ENCODE measurements at regions not wholly inside any gene's neighbourhood (a gene's known extent, or its start where the extent isn't known, plus 50 kb on each side); places are given as distances from the start of the nearest gene placed in this dataset.
A peak's percentile ranks its signal among the peaks of the same experiment; 100 is the strongest.
"Not testable (repeated sequence)": the region's sequence is repeated elsewhere in the genome, so short reads cannot be mapped to it uniquely, and the experiment has no call there.

DNA sequence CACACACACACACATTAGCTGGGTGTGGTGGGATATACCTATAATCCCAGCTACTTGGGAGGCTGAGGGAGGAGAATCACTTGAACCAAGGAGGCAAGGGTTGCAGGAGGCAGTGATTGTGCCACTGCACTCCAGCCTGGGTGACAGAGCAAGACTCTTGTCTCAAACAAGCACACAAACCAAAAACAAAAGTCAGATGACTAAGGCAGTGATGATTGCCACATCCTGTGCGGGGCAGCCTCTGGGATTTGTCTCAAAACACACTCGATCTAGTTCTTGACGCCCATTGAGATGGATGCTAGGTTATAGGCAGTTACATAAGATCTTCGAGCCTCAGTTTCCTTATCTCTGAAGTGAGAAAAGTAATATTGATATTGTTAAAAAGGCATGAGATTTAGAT, 57.8 kb upstream of the NBPF8 start:
- ATAC-seq; DNase-seq; intact Hi-C loops (cut with micrococcal nuclease): not testable (repeated sequence)

DNA sequence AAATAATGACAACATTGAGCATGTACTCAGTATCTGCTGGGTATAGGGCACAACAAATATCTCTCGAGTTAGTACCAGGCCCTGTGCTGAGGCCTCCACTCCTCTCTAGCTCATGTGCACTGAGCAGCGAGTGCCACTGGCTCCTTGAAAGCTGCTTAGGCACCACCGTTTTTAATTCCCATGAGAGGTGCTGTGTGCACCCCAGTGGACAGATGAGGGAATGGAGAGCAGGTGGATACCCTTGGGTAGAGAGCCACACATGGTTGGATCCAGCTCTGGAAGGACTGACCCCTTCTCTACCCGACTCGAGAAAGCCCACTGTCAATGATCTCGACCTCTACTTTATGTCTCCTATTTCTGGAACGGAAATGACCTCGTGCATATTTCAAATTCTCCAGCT, 58.7 kb upstream of the NBPF8 start:
- DNase-seq; ATAC-seq; intact Hi-C loops (cut with micrococcal nuclease): not testable (repeated sequence)

DNA sequence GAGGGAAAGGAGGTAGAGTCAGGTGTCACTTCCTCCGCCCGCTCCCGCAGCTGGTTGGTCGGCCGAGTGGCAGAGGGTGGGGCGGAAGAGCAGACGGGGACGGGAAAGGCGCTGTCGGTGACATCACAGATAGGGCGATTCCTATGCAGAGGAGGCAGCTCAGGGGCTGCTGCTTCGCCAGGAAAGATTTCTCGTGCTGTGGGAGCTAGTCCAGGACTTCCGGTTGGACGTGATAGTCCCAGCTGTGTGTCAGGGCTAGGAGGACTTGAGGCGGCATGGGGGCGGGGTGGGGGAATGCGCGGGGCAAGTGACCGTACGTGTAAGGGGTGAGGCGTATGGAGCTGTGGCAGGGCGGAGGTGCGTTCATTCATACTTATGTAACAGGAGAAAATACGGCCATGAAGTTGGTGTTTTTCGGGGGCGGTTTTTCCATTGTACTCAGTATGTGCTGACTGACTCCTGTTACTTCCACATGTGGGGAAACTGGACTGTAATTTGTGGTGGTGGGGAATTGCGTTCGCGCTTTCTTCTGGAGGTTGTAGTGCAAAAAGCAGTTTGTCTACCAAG, 60.1 kb upstream of the NBPF8 start:
- ATAC-seq, result peak; percentile 99

DNA sequence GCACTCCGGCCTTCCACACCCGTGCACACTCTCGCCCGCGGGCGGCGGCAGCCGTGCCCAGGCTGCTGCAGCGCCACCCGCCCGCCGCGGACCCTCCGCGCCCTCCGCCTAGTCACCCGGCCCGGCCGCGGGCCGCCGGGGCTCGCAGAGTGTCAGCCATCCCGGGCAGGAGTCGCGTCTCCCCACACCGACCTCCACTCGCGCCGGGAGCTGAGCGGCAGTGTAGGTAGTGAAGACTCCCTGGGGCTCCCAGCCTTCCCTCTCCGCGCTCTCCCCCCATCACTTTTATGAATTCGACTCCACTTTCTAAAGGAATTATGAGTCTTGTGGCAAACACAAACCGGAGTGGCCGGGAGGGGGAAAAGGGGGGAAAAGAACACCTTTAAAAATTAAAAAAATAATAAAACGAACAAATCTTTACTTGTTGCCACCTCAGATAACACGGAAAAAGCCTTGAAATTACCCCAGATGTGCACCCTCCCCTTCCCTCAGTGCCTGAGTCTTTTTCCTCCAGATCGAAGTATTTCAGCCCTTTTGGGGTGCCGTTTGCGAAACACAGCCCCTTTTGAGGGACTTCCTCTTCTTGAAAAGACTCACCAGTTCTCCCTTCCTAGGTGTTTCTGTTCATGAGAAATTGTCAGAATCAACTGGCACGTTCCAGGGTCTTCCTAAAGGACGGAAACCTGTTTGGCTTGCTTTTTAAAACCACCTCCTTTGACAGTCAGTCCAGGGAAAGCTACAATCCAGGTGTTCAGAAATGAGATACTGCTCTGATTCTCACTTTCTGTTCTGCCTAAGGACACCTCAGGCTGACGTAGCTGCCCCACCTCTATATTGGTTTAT, 72.4 kb upstream of the NBPF8 start:
- DNase-seq, result peak; percentile 23
- ATAC-seq; intact Hi-C loops (cut with micrococcal nuclease): not testable (repeated sequence)

More for the DNA sequence above, 60.1 kb upstream of the NBPF8 start:
- intact Hi-C loops (cut with micrococcal nuclease), result not testable (repeated sequence)
- DNase-seq, result peak; percentile 45

DNA sequence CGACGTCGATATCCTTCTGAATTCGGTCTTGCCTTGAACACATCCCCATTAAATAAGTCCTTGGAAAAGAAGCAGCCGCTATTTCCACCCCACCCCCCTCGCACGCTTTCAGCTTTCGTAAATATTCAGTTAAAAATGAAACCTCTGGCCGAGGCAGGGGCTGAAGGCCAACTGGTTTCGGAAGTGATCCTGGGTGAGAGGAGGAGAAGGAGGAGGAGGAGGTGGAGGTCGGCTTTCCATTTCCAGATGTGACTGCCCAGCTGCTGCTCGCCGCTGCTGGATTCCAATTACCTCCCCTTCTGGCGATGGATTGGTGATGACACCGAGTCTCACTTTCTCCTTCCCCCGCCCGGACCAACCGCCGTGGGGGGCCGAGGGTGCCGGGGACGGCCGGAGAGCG, 73.1 kb upstream of the NBPF8 start:
- ATAC-seq, result peak; percentile 55
- DNase-seq, result peak; percentile 9
- intact Hi-C loops (cut with micrococcal nuclease), result not testable (repeated sequence)

DNA sequence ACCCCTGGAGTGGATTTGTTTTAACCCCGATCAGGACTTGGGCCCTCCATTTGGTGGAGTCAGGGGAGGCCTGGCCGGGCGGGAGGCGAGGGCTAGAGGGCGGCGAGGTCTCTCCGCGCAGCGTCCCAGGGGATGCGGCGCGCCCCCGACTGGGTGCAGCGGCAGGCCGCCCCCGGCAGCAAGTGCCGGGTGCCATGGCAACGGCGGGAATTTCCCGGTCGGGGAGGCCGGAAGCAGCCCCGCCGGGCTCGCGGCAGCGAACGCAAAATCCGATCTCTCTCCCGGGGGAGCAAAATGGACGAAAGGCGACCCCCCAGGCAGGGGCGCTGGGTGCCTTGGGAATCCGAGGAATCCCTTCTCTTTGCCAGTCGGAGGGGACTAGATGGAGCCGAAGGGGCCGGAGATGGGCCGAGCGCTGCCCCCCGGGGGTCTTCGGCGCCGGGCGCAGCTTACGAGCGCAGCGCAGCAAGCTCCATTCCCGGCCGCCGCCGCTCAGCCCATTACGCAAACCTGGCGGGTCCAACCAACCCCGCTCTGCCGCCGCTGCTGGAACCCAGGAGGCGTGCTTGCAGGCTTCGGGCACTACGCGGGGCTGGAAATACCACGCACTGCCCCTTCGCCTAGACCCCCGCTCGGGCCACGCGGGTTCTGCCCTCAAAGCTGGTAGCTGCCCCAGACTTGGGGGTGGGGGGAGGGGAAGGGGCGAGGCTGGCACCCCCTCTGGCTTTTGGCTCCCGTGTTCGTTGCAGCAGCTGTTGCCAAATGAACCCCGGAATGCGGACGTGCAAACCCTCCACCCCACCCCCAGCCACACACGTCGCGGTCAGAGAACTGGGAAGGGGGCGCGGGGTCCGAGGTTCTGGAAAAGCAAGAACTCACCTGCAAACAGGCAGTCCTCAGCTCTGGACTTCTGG, 73.7 kb upstream of the NBPF8 start:
- peak; percentile 31 for DNase-seq
- not testable (repeated sequence) for ATAC-seq

DNA sequence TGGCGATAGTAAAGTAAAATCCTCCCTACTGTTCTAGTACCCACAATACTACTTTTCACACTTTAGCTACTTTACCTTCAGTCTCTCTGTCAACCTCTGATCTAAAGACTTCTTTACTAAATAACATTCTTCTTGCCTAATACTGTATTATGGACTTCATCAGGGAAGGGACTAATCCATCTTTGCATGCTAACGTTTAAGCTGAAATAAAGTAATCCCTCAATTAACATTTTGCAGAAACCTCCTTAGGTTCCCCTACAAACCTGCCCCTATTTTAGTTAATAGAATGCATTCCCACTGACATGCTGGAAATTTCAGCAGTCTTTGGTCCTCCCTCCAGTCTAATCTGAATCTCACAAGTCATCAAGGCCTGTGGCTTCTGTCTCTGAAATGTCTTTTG, 99.1 kb upstream of the NBPF8 start:
- DNase-seq; ATAC-seq; intact Hi-C loops (cut with micrococcal nuclease): not testable (repeated sequence)

More for the DNA sequence above, 73.7 kb upstream of the NBPF8 start:
- intact Hi-C loops (cut with micrococcal nuclease), result not testable (repeated sequence)

DNA sequence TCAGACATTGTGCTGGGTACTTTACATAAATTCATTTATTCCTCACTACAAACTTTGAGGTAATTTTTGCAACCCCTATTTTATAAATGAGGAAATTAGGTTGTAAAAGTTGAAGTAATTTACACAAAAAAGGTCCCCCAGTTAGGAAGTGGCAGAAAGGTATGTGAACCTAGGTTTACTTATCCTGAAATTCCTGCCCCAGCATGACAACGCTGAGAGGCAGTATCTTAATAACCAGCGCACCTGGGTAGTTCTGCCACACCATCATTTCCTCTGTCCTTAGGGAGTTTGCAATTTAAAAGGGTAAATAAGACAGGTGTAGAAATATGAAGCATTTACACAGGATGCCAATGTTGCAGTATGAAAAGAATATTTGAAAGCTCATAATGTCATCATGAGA, 102.9 kb upstream of the NBPF8 start:
- intact Hi-C loops (cut with micrococcal nuclease); ATAC-seq; DNase-seq: not testable (repeated sequence)

DNA sequence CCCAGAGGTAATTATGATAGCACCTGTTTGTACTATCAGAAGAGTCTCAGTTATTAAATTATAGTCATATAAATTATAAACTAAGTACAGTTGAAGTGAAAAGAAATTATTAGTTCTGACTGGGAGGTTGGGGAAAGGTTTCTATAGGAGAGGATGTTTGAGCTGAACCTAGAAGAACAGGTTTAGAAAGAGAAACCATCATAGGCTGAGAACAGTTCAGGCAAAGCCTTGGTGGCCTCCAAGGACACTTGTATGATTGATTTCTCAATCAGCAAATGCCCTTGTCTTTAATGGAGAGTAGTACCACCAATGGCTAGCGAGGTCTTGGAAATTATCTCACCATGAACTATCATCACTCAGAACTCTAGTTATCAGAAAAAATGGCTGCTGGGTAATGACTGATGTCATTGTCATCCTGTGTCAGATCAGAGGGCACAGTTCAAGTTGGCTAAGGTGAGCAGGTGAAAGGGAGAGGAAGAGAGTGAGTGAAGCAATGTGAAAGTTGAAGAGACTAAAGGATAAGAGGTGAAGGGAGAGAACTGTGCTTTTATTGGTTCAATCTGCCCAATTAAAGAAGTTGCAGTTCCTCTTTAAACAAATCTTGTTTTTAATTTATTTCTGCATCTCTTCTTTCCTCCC, 105.8 kb upstream of the NBPF8 start:
- ATAC-seq; DNase-seq; intact Hi-C loops (cut with micrococcal nuclease): not testable (repeated sequence)

DNA sequence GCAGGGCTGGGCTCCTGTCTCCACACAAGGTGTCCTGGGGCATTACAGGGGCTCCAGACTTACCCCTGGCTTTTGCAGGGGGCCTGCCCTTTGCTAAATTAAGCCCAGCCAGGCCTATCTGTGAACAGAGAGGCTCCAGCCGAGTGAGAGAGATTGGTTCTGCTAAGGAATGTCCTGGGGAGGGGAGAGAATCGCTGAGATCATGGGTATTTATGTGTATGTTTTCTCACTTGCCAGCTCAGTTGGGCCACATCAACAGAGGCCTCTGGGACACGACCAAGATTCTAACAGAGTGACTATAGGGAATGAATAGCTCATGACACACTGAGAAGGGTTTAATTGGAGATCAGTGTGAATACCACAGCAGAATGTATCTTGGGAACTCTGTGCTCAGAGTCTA, 109.8 kb upstream of the NBPF8 start:
- peak; percentile 88 for ATAC-seq
- DNase-seq; intact Hi-C loops (cut with micrococcal nuclease): not testable (repeated sequence)

DNA sequence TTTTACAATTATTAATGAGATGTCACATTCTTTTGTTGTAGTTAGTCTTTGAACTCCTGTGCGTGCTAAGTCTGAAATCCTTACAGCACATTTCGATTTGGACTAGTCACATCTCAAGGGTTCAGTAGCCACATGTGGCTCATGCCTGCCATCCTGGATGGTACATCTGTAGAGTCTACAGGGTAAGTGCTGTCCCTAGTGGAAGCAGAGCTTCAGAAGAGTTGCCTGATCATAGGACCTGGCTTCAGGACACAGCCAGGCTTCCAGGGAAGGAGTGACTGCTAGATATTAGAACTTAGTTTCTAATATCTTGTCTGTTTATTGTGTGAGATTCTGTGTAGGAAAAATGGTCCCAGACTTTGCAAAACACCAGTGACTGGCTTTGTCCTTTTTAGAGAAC, 110.5 kb upstream of the NBPF8 start:
- peak; percentile 70 for ATAC-seq
- intact Hi-C loops (cut with micrococcal nuclease); DNase-seq: not testable (repeated sequence)

DNA sequence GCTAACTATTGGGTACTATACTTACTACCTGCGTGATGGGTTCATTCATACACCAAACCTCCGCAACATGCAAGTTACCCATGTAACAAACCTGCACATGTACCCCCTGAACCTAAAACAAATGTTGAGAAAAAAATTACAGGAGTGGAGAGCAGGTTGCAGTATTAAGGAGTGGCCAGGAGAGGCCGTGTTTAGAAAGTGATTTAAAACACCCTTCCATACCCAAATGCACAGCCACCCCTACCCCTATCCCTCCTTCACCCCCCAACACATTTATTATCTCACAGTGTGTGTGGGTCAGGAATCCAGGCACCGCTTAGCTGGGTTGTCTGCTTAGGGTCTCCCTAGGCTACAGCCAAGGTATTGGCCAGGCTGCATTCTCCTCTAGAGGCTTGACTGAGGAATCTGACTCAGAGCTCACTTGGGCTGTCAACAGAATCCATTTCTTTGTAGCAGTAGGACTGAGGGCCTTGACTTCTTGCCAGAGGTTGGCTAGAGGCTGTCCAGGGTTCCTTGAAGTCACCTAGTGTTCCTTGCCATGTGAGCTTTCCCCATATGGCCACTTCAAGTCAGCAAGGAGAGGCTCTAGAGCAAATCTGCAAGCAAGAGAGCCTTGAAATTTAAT, 115.3 kb upstream of the NBPF8 start:
- intact Hi-C loops (cut with micrococcal nuclease); DNase-seq: not testable (repeated sequence)
- ATAC-seq, result peak; percentile 6

DNA sequence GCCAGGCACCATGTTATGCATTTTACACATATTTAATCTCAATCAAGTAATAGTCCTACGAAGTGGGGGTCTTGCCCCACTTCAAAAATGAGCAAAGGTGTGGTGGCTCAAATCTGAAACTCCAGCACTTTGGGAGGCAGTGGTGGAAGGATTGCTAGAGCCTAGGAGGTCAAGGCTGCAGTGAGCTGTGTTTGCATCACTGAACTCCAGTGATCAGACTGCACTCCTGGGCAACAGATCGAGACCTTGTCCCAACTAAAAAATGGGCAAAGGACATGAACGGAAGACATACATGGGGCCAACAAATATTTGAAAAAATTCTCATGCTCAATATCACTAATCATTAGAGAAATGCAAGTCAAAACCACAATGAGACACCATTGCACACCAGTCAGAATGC, 116.3 kb upstream of the NBPF8 start:
- intact Hi-C loops (cut with micrococcal nuclease); DNase-seq; ATAC-seq: not testable (repeated sequence)

DNA sequence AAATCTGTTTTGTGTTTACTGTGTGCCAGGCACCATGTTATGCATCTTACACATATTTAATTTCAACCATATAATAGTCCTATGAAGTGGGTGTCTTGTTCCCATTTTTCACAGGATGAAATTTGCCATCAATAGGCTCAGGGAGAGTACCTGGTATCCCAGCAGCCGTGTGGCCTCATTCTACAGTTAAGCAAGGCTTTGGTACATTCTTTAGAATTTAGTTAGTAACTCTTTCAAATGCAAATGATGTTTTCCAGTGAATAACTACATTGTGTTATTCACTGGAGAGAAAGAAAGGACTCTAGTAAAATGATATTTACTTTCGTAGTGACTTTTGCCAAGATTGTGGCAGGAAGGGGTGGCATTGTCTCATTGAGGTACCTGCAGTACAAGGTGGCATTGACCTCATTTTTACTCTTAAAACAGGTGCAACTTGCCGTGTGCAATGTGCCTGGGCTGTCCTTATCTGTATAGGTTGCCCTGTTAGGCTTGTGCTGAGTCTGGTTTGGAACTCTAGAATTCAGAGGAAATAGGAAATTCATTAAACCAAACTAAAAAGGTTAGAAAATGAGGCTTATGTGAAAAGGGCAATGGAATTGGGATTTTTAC, 117.4 kb upstream of the NBPF8 start:
- intact Hi-C loops (cut with micrococcal nuclease); DNase-seq; ATAC-seq: not testable (repeated sequence)

DNA sequence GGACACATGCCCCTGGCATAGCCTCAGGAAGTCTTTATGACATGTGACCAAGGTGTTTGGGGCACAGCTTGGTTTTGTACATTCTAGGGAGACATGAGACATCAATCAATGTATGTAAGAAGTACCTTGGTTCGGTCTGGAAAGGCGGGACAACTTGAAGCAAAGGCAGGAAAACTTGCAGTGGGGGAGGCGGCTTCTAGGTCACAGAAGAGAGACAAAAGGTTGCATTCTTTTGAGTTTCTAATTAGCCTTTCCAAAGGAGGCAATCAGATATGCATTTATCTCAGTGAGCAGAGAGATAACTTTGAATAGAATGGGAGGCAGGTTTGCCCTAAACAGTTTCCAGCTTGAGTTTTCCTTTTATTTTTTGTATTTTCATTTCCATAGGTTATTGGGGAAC, 113.8 kb upstream of the SEC22B start:
- intact Hi-C loops (cut with micrococcal nuclease); ATAC-seq; DNase-seq: not testable (repeated sequence)

DNA sequence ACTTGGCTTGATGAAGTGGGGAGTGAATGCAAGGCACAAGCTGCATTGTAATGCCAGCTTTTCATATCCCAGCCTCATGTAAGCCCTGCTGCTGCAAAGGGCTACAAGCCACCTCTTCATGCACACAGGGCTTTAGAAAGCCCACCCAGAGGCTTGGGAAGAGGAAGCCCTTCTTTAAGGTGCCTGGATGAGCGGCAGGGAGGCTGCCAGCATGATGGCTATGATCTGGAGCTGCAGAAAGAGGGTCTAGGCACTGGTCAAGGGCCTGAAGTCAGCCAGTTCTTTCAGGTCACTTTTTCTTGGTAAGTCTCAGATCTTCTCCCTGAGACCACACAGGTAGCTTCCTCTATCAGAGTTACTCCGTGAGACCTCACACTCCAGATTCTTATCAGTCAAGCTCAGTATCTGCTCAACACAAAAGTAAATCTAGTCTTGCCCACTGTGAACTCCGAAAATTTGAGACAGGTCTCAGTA, 113.3 kb upstream of the SEC22B start:
- intact Hi-C loops (cut with micrococcal nuclease); DNase-seq; ATAC-seq: not testable (repeated sequence)

DNA sequence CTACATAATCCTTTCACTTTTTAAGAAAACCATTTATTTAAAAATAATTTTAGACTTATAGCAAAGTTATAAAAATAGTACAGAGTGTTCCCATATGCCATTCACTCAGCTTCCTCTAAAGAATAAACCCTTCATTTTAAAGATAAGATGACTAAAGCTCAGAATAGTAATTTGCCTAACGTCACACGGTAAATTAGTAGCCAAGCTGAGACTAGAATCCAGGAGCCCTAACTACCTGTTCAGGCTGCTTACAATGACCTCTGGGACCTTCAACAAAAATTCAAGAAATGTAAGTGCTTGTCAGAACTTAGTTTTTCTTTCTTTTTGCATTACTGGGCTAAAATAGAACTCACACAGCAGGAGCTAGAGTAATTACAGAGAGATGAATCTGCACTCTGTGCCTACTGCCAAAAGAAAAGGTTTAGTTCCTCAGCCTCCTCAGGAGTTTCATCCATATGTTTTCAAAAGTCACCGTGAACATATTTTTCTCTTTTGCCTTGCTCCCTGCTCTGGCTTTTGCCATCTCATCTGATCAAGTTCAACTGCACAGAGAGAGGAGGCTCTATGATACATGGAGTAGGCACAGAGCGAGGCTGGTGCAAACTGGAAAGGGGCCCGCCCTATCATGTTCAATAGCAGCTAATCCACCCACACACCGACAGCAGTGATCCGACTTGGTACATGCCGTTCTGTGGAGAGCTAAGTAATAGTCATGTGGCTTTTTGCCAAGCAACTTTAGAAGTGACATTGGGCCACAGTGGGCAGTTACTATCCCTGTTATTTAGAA, 112.7 kb upstream of the SEC22B start:
- peak; percentile 95 for ATAC-seq
- intact Hi-C loops (cut with micrococcal nuclease); DNase-seq: not testable (repeated sequence)

Measured in left ventricle myocardium superior (tissue), 1 donor.